Activated naive CD4-positive, alpha-beta T cell treated with anti-CD3 and anti-CD28 coated beads, Interleukin-2, amount 10 ng/mL, durations not matched to agents 7 days and 5 days (primary cell): ENCODE measurements at regions not wholly inside any gene's neighbourhood (a gene's known extent, or its start where the extent isn't known, plus 50 kb on each side); places are given as distances from the start of the nearest gene placed in this dataset.

Source experiments
- CTCF ChIA-PET: fragments of 350-600 bp; sonication (Branson Sonifier 250); formaldehyde crosslinking; loops from one replicate; lab custom pipeline; 2021; ENCODE audit warnings: antibody characterized with exemption; lab: Charles Lee
- DNase-seq: peaks from one replicate; pipeline ENCODE4 v3.0.0-alpha.2; 2020
- H3K27ac Mint-ChIP-seq: one replicate; pipeline ENCODE4 v1.8.0; 2021; ENCODE audit warnings: mild to moderate bottlenecking, moderate library complexity, mixed read lengths
- H3K27me3 Mint-ChIP-seq: one replicate; pipeline ENCODE4 v1.8.0; 2021; ENCODE audit warnings: mild to moderate bottlenecking, mixed read lengths
- H3K36me3 Mint-ChIP-seq: one replicate; pipeline ENCODE4 v1.8.0; 2021; ENCODE audit warnings: mixed read lengths
- H3K4me1 Mint-ChIP-seq: one replicate; pipeline ENCODE4 v1.8.0; 2021; ENCODE audit warnings: mixed read lengths
- H3K4me3 Mint-ChIP-seq: one replicate; pipeline ENCODE4 v1.8.0; 2021; ENCODE audit warnings: mild to moderate bottlenecking, moderate library complexity, mixed read lengths
- H3K9me3 Mint-ChIP-seq: one replicate; pipeline ENCODE4 v1.8.0; 2021; ENCODE audit warnings: mixed read lengths

DNA sequence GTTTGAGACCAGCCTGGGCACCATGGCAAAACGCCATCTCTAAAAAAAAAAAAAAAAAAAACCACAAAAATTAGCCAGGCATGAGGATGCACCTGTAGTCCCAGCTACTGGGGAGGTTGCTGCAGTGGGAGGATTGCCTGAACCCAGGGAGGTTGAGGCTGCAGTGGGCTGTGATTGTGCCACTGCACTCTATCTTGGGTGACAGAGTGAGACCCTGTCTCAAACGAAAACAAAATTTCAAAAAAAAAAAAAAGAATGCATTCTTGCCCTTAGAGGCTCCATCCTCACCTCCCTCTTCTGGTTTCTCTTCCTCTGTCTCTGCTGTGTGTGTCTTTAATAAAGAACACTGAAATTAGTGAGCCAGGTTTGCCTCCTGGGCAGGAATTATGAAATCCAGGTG is 107.8 kb downstream of the VCPKMT start:
- Mint-ChIP-seq H3K36me3 (peaks cover 37% of the 10 kb centered on the region), H3K4me3 (no peak overlapping the region), H3K9me3 (no peaks in the 10 kb centered on the region), H3K27me3 (peaks cover 3% of the 10 kb centered on the region), H3K27ac (no peak overlapping the region), H3K4me1 (peaks cover 57% of the 10 kb centered on the region)
- no peak for DNase-seq
- CTCF ChIA-PET, result interaction anchor here (0.8 to 1.4 kb wide), 3 partner anchors 9 to 96 kb away, joined by 3 to 4 read pairs (median 3); no protein-coding TSS in a partner anchor

DNA sequence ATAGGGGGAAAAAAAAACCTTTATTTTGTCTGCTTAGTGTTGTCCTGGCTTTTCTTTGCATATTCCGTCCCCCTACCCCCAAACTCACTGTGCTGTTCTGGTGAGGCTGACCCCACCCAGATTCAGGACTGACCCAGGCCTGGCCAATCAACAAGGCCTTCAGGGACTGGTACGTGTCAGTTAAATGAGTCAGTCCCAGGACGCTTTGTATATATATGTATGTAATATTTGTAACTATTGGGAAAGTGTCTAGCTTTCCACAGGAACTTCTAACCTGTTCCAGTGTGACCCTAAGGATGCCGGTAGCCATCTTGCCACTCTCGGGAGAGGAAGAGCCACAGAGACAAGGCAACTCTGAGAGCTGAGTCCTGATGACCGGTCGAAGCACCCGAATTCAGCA is 107.4 kb downstream of the VCPKMT start:
- Mint-ChIP-seq H3K9me3 (no peaks in the 10 kb centered on the region), H3K27ac (no peak overlapping the region), H3K4me3 (no peak overlapping the region), H3K4me1 (peaks cover 54% of the 10 kb centered on the region), H3K27me3 (peaks cover 3% of the 10 kb centered on the region), H3K36me3 (peaks cover 37% of the 10 kb centered on the region)
- DNase-seq, result no peak
- CTCF ChIA-PET, result interaction anchor here (1.2 kb wide), 1 partner anchor 9 kb away, joined by 3 read pairs; no protein-coding TSS in a partner anchor

DNA sequence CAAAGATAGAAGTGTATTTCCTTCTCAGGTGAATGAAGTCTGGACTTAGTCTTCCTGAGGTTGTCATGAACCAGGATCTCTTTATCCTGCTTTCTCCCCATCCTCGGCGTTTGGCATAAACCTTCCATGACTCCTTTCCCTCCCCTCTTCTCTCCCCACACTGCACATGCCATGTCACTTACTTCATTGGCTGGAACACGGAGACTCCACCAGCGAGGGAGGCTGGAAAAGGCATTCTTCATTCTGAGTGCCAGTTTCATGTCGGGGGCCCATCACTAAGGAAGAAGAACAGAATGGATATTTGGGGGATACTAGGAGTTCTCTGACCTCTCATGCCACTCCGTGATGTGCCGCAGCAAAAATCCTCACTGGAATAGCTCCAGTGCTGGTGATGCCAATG is 105.6 kb downstream of the VCPKMT start:
- H3K9me3 Mint-ChIP-seq, result no peaks in the 10 kb centered on the region
- peaks cover 8% of the 10 kb centered on the region for H3K27me3 Mint-ChIP-seq
- peaks cover 51% of the 10 kb centered on the region for H3K4me1 Mint-ChIP-seq
- H3K36me3 Mint-ChIP-seq, result peaks cover 30% of the 10 kb centered on the region
- no peak for DNase-seq
- no peak overlapping the region for H3K4me3 Mint-ChIP-seq
- no peak overlapping the region for H3K27ac Mint-ChIP-seq
- CTCF ChIA-PET, result interaction anchor here (1.4 kb wide), 1 partner anchor 28 kb away, joined by 5 read pairs; no protein-coding TSS in a partner anchor

DNA sequence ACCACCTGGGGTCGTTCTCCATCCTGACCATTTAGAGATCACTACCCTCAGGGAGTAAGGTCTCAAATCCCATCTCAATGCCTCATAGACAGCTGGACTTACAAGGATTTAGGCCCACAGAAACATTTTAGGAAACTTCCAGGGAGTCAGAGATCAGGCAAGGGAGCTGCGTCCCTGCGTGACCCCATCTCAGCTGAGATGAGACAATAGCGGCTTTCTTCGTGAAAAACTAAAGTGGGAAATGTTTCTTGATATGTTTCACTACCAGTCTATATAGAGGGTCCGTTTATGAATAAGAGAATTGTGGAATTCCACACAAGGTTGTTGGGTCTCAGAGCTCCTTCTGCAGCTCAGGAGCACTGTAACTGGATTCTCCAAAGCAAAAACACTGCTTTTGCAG is 105.1 kb downstream of the VCPKMT start:
- no peak overlapping the region for H3K27ac Mint-ChIP-seq
- H3K27me3 Mint-ChIP-seq, result peaks cover 8% of the 10 kb centered on the region
- H3K4me1 Mint-ChIP-seq, result peaks cover 51% of the 10 kb centered on the region
- CTCF ChIA-PET, result no interaction called here
- H3K36me3 Mint-ChIP-seq, result peaks cover 26% of the 10 kb centered on the region
- H3K4me3 Mint-ChIP-seq, result no peak overlapping the region
- no peak for DNase-seq
- no peaks in the 10 kb centered on the region for H3K9me3 Mint-ChIP-seq

DNA sequence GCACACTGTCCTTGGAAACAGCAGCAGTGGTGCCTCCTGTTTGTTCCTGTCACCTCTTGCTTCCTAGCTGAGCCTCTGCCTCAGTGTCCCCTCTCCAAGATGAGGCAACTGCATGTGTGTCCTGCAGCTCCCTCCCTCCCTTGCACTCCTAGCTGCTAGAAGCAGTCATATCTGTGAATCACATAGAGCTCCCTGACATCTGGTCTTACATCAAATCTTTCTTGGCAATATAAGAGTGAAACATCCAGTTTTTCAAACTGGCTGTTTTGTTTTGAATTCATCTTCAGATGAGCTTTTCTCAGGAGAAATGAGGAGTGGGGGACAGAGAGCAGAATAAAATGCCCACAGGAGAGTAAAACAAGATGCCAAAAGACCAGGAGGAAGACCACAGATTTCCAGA is 103.7 kb downstream of the VCPKMT start:
- peaks cover 8% of the 10 kb centered on the region for H3K27me3 Mint-ChIP-seq
- CTCF ChIA-PET, result interaction anchor here (0.8 to 1.9 kb wide), 3 partner anchors 10 to 89 kb away, joined by 3 to 5 read pairs (median 4); no protein-coding TSS in a partner anchor
- no peak overlapping the region for H3K27ac Mint-ChIP-seq
- DNase-seq, result no peak
- H3K9me3 Mint-ChIP-seq, result no peaks in the 10 kb centered on the region
- peaks cover 23% of the 10 kb centered on the region for H3K36me3 Mint-ChIP-seq
- H3K4me3 Mint-ChIP-seq, result no peak overlapping the region
- peaks cover 51% of the 10 kb centered on the region for H3K4me1 Mint-ChIP-seq

DNA sequence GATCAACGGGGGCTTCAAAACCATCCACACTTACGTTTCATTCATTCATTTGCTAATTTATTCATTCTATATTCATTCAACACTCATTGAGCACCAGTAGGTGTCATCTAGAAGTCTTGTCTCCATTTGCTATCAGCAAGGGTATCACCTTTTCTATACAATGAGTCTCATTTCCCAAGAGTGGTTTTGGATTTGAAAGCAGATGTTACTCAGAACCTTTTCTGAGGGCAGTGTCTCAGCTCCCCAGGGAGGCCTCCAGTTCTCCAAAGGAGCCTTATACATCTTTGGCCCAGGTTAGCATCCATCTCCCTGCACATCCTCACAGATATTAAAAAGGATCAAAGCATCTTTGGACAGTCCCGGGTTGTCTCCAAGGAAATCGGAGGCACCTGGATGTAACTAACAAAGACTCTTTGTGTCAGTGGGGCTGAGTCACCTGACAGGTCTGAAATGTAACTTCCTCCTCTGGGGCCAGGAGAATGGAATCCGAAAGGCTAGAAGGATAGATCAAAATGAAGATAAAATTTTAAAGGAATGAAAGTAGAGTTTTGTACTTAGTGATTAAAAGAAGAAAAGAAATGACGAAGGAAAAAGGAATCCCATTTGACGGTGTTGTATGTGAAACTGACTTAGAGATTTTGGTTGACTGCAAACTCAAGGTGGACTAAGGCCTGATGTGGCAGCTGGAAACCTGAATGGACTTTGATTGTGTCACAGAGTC is 103.0 kb downstream of the VCPKMT start:
- CTCF ChIA-PET, result interaction anchor here (1.1 to 1.9 kb wide), 2 partner anchors 10 to 25 kb away, joined by 3 to 5 read pairs; no protein-coding TSS in a partner anchor
- Mint-ChIP-seq H3K9me3 (no peaks in the 10 kb centered on the region), H3K27ac (no peak overlapping the region)

DNA sequence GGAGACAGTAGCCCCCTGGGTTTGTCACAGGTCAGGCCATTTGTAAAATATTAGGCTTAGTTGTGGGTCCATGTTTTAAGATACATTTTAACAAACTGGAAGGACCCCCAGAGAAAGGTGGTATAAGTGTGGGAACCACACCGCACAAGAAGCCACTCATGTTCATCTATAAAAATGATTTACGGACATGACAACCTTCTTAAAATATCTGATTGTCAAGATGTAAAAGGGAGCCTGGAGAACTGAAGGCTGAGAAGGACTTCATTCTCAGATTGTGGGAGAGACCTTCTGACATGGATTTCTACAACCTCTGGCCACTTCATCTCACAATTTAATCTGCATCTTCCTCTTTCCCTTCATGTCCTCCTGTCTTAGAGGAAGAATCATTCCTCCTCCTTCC is 102.4 kb downstream of the VCPKMT start:
- CTCF ChIA-PET, result no interaction called here
- Mint-ChIP-seq H3K9me3 (no peaks in the 10 kb centered on the region), H3K4me3 (no peak overlapping the region), H3K4me1 (peaks cover 40% of the 10 kb centered on the region), H3K36me3 (peaks cover 20% of the 10 kb centered on the region), H3K27me3 (peaks cover 8% of the 10 kb centered on the region), H3K27ac (no peak overlapping the region)
- DNase-seq, result no peak

More for the DNA sequence above, 103.0 kb downstream of the VCPKMT start:
- peaks cover 8% of the 10 kb centered on the region for H3K27me3 Mint-ChIP-seq
- peaks cover 46% of the 10 kb centered on the region for H3K4me1 Mint-ChIP-seq
- no peak for DNase-seq
- peaks cover 23% of the 10 kb centered on the region for H3K36me3 Mint-ChIP-seq
- H3K4me3 Mint-ChIP-seq, result no peak overlapping the region

DNA sequence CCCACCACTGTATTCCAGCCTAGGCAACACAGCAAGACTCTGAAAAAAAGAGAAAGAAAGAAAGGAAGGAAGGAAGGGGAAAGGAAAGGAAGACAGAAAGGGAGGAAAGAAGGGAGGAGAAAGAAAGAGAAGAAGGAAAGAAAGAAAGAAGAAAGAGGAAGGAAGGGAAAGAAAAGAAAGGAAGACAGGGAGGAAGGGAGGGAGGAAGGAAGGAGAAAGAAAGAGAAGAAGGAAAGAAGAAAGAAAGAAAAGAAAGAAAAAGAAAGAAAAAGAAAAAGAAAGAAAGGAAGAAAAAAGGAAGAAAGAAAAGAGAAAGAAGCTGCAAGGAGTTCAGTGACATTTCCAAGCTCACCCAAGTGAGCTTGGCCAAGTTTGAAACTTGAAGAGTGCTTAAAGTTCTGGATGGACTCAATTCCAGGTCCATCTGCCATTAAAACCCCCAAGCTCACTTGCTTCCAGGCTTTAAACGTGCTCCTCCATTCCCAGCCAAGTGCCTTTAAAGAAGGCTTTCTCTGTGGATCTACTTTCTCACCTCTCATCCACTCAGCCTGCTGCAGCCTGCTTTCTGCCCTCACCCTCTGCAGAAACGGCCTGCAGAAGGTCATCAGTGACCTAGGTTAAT is 101.5 kb downstream of the VCPKMT start:
- no peak for DNase-seq
- H3K9me3 Mint-ChIP-seq, result peaks cover 8% of the 10 kb centered on the region
- H3K27ac Mint-ChIP-seq, result peak overlapping the region; percentile 21
- H3K36me3 Mint-ChIP-seq, result peaks cover 25% of the 10 kb centered on the region
- peaks cover 43% of the 10 kb centered on the region for H3K4me1 Mint-ChIP-seq
- H3K27me3 Mint-ChIP-seq, result peaks cover 8% of the 10 kb centered on the region
- CTCF ChIA-PET, result interaction anchor here (1.4 kb wide), 1 partner anchor 24 kb away, joined by 3 read pairs; no protein-coding TSS in a partner anchor
- no peak overlapping the region for H3K4me3 Mint-ChIP-seq

DNA sequence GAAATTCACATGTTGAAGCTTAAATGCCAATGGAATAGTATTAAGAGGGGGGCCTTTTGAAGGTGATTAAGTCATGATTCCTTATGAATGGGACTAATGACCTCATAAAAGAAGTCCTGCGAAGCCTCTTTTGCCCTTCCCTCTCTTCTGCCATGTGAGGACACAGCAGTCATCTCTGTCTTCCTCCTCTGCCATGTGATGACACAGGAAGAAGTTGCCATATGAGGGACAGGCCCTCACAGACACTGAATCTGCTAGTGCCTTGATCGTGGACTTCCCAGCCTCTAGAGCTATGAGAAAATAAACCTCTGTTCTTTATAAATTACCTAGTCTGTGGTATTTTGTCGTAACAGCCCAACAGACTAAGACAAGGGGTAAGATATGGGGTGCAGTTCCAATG is 100.7 kb downstream of the VCPKMT start:
- CTCF ChIA-PET, result interaction anchor here (1.4 to 1.8 kb wide), 2 partner anchors 12 to 23 kb away, joined by 3 to 5 read pairs; no protein-coding TSS in a partner anchor
- peaks cover 47% of the 10 kb centered on the region for H3K4me1 Mint-ChIP-seq
- DNase-seq, result no peak
- peaks cover 26% of the 10 kb centered on the region for H3K36me3 Mint-ChIP-seq
- H3K27me3 Mint-ChIP-seq, result peaks cover 8% of the 10 kb centered on the region
- H3K27ac Mint-ChIP-seq, result no peak overlapping the region
- no peak overlapping the region for H3K4me3 Mint-ChIP-seq
- peaks cover 14% of the 10 kb centered on the region for H3K9me3 Mint-ChIP-seq

DNA sequence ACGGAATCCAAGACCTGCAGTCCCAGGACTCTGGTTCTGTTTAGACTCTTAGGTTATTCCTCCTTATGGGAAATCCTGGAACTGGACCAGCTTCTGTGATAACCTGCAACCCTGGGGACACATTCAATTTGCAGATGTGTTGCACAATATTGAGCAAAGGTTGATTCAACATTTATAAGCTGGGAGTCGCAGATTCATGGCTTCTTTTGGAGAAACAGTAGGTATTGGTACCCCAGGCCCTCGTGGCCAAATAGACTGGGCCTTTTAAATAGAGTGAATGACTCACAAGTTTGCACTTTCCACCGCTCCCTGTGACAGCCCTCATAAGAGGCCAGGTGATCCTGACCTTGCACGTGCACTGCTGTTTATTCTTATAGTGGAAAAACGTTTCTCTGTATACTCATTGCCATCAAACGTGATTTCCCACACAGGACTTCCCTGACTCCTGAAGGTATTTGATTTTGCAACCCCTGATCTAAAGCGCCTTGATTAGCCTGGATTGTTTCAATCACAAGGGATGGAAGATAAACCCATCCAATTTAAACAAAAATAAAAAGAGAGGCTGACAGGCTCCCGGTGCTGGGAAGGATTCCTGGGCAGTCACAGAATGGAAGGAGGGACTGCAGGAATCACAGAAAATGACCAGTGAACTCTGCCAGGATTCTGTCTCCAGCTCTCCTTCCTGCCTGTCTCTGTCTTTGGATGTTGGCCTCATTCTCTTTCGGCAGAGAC is 98.0 kb downstream of the VCPKMT start:
- peaks cover 6% of the 10 kb centered on the region for H3K27me3 Mint-ChIP-seq
- no peak overlapping the region for H3K4me3 Mint-ChIP-seq
- H3K9me3 Mint-ChIP-seq, result peaks cover 16% of the 10 kb centered on the region
- CTCF ChIA-PET, result interaction anchor here (0.6 to 1.3 kb wide), 3 partner anchors 10 to 177 kb away, joined by 3 read pairs; no protein-coding TSS in a partner anchor
- H3K27ac Mint-ChIP-seq, result no peak overlapping the region
- no peak for DNase-seq
- H3K36me3 Mint-ChIP-seq, result peaks cover 32% of the 10 kb centered on the region
- H3K4me1 Mint-ChIP-seq, result peaks cover 59% of the 10 kb centered on the region

DNA sequence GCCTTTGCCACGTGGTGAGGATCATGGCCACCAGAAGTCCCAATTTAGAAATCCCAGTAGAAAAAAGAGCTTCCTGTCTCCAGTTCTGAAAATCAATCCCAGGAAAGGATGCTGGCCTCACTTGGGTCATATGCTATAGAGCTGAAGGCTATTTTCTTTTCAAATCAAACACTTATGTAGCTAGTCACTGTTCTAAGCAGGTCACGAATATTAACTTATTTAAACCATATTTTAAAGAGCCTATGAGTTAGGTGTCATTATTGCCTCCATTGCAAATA is 97.5 kb downstream of the VCPKMT start:
- peaks cover 58% of the 10 kb centered on the region for H3K4me1 Mint-ChIP-seq
- H3K27ac Mint-ChIP-seq, result no peak overlapping the region
- no peak overlapping the region for H3K4me3 Mint-ChIP-seq
- H3K36me3 Mint-ChIP-seq, result peaks cover 35% of the 10 kb centered on the region
- no peak for DNase-seq
- H3K9me3 Mint-ChIP-seq, result peaks cover 21% of the 10 kb centered on the region
- CTCF ChIA-PET, result interaction anchor here (0.6 to 1.3 kb wide), 3 partner anchors 11 to 177 kb away, joined by 3 read pairs; no protein-coding TSS in a partner anchor
- H3K27me3 Mint-ChIP-seq, result peaks cover 5% of the 10 kb centered on the region

DNA sequence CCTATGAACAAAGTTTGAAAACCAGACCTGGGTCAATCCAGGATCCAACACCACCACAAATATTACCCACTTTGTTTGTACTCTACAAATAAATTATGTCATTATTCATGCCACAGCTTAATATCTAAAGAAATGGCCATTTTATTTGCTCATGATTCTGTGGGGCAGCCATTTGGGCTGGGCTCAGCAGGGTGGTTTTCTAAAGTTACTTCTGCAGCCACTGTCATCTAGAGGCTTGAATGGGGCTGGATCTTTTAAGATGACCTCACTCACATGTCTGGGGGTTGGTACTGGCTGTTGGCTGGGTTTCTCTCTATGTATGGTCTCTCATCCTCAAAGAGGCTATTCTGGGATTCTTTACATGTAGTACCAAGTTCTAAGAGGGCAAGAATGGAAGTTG is 96.2 kb downstream of the VCPKMT start:
- Mint-ChIP-seq H3K9me3 (peaks cover 24% of the 10 kb centered on the region), H3K27ac (no peak overlapping the region), H3K36me3 (peaks cover 39% of the 10 kb centered on the region), H3K4me1 (peaks cover 52% of the 10 kb centered on the region), H3K27me3 (no peaks in the 10 kb centered on the region), H3K4me3 (no peak overlapping the region)
- CTCF ChIA-PET, result interaction anchor here (0.7 kb wide), 1 partner anchor 520 kb away, joined by 5 read pairs; no protein-coding TSS in a partner anchor
- no peak for DNase-seq

DNA sequence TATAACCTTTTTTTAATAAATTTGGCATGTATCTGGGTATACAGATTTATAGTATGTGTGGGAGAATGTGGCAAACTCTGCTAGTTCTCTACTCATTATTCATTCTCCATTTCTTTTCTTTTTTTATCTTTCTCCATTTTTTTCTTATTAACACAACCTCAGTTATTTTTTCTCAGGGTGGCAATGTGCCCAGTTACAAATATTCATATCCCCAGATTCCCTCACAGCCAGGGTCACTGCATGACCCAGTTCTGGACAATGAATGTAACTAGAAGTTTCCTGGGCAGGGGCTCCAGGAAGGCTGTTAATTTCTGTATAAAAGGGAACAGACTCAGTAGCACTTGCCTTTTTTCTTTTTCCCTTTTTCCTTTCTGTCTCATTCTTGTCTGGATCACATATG is 95.6 kb downstream of the VCPKMT start:
- peak overlapping the region; percentile 83 for H3K27ac Mint-ChIP-seq
- CTCF ChIA-PET, result interaction anchor here (0.7 kb wide), 1 partner anchor 520 kb away, joined by 5 read pairs; no protein-coding TSS in a partner anchor
- H3K9me3 Mint-ChIP-seq, result peaks cover 31% of the 10 kb centered on the region
- no peaks in the 10 kb centered on the region for H3K27me3 Mint-ChIP-seq
- peaks cover 47% of the 10 kb centered on the region for H3K4me1 Mint-ChIP-seq
- no peak overlapping the region for H3K4me3 Mint-ChIP-seq
- DNase-seq, result no peak
- H3K36me3 Mint-ChIP-seq, result peaks cover 45% of the 10 kb centered on the region
